Erythroblast (primary cell): ENCODE measurements at regions not wholly inside any gene's neighbourhood (a gene's known extent, or its start where the extent isn't known, plus 50 kb on each side); places are given as distances from the start of the nearest gene placed in this dataset.
"Not testable (repeated sequence)": the region's sequence is repeated elsewhere in the genome, so short reads cannot be mapped to it uniquely, and the experiment has no call there.

Source experiments
- DNase-seq, 2 experiments: peaks; one replicate each; lab custom pipeline; 2025; lab: John Stamatoyannopoulos, UW
- GATA1 ChIP-seq: IDR thresholded peaks from 2 replicates; pipeline ENCODE4 v1.6.1; 2011; ENCODE audit warnings: low read depth, mild to moderate bottlenecking, control low read depth, low read length, moderate library complexity
- POLR2A ChIP-seq: IDR thresholded peaks from 2 replicates; pipeline ENCODE4 v1.6.1; 2011; ENCODE audit warnings: mild to moderate bottlenecking, low read length

- no peak for TF ChIP-seq GATA1
- peak; percentile 44 for TF ChIP-seq POLR2A
- DNase-seq: peak; percentile 16 to 28
These were observed 1355.5 kb upstream of the LRRTM3 start for GRCh38 chr10:65570143-65571010.

- peak; percentile 1 to 16 for DNase-seq
These were observed 1354.7 kb upstream of the LRRTM3 start for GRCh38 chr10:65571011-65571570.

GRCh38 chr10:65581426-65582026, 1344.3 kb upstream of the LRRTM3 start:
- peak in 1 of 2 experiments; percentile 2 for DNase-seq
- TF ChIP-seq GATA1 (no peak), POLR2A (no peak)

More at GRCh38 chr10:65571011-65571570, 1354.7 kb upstream of the LRRTM3 start:
- TF ChIP-seq POLR2A: no peak
- TF ChIP-seq GATA1: no peak

GRCh38 chr10:65602182-65602865, 1323.5 kb upstream of the LRRTM3 start:
- TF ChIP-seq GATA1 (no peak), POLR2A (no peak)
- no peak for DNase-seq

- DNase-seq: no peak
- TF ChIP-seq POLR2A (no peak), GATA1 (no peak)
These were observed 1314.2 kb upstream of the LRRTM3 start for GRCh38 chr10:65611592-65611991.

- TF ChIP-seq POLR2A (no peak), GATA1 (no peak)
- no peak for DNase-seq
These were observed 1310.8 kb upstream of the LRRTM3 start for GRCh38 chr10:65614956-65615565.

GRCh38 chr10:65618126-65618525, 1307.7 kb upstream of the LRRTM3 start:
- no peak for DNase-seq
- TF ChIP-seq POLR2A: no peak
- no peak for TF ChIP-seq GATA1

GRCh38 chr10:65620404-65621048, 1305.3 kb upstream of the LRRTM3 start:
- TF ChIP-seq GATA1 (no peak), POLR2A (no peak)
- DNase-seq: no peak

- DNase-seq: no peak
- TF ChIP-seq POLR2A (no peak), GATA1 (no peak)
These were observed 1303.2 kb upstream of the LRRTM3 start for GRCh38 chr10:65622608-65623007.

- DNase-seq: no peak
- TF ChIP-seq GATA1 (no peak), POLR2A (no peak)
These were observed 1297.2 kb upstream of the LRRTM3 start for GRCh38 chr10:65628493-65629139.

GRCh38 chr10:65660006-65660405, 1265.8 kb upstream of the LRRTM3 start:
- no peak for DNase-seq
- TF ChIP-seq POLR2A (no peak), GATA1 (no peak)

GRCh38 chr10:65670087-65670486, 1255.7 kb upstream of the LRRTM3 start:
- DNase-seq: peak in 1 of 2 experiments; percentile 9
- TF ChIP-seq GATA1 (no peak), POLR2A (no peak)

GRCh38 chr10:65670596-65670995, 1255.2 kb upstream of the LRRTM3 start:
- DNase-seq: not testable (repeated sequence)
